ENCODE measurements at regions not wholly inside any gene's neighbourhood (a gene's known extent, or its start where the extent isn't known, plus 50 kb on each side); places are given as distances from the start of the nearest gene placed in this dataset.
"Not testable (repeated sequence)": the region's sequence is repeated elsewhere in the genome, so short reads cannot be mapped to it uniquely, and the experiment has no call there.

DNA sequence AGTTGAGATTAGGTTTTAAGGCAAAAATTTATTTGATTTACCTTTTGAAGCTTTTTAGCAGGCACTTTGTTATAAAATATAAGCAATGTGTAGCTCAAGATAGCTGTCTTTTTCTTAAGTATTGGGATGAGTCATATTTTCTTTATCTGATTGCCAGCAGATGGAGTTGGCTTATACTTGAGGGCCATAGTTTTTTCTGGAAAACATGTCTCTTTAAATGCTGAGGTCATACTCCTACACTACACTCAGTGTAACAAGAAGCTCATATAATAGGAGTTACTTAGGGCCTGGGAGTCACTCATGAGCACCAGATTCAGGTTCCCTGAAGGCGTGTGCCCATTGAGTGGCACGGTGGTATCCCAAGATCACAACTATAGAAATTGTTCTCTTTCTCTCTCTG is 579.8 kb downstream of the EDEM1 start:
- Histone ChIP-seq H3K36me3 (no peaks in the 10 kb centered on the region), H3K4me1 (no peaks in the 10 kb centered on the region), H3K9me3 (no peaks in the 10 kb centered on the region), H3K27me3 (no peaks in the 10 kb centered on the region), H3K27ac (no peak overlapping the region), H3K4me3 (no peak overlapping the region)
- intact Hi-C loops (cut with DNase I) = no loop called here
- no peak for DNase-seq
- 89 to 100% (median 93%) methylated on average over 2 of the region's 2 CpGs for WGBS, 4 donors
- TF ChIP-seq POLR2A (IDR thresholded peaks at IDR 0.05) = no peak
- TF ChIP-seq, protein P1, sequence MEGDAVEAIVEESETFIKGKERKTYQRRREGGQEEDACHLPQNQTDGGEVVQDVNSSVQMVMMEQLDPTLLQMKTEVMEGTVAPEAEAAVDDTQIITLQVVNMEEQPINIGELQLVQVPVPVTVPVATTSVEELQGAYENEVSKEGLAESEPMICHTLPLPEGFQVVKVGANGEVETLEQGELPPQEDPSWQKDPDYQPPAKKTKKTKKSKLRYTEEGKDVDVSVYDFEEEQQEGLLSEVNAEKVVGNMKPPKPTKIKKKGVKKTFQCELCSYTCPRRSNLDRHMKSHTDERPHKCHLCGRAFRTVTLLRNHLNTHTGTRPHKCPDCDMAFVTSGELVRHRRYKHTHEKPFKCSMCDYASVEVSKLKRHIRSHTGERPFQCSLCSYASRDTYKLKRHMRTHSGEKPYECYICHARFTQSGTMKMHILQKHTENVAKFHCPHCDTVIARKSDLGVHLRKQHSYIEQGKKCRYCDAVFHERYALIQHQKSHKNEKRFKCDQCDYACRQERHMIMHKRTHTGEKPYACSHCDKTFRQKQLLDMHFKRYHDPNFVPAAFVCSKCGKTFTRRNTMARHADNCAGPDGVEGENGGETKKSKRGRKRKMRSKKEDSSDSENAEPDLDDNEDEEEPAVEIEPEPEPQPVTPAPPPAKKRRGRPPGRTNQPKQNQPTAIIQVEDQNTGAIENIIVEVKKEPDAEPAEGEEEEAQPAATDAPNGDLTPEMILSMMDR (IDR thresholded peaks at IDR 0.05) = no peak
- ATAC-seq = no peak

DNA sequence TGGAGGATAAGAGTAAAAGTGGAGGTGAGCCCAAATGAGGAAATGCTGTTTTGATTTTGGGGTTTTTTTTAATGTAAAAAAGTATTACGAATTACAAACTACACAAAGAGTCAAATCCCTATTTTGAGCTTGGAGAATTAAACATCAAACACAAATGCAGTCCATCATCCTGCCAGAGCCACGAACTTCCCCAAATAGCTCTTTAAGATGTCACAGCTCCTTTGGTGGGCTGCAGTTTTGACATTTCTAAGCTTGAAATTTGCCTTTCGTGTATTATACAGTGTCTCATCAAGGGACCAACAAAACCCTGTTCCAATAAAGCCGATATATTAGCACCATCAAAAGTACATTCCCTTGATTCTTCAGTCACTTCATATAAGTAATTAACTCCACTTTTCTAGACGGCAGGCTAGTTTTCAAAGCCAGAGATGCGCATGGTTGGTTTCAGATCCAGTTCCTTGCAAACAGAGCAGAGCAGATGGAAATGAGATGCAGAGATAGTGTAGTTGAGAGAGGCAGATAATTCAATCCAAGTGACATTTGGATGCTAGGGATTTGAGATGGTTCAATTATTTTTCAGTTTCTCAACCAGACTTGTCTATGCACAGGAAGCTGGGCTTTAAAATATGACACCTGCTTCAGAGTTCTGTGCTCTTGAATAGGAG is 580.9 kb downstream of the EDEM1 start:
- Histone ChIP-seq H3K27me3 (no peaks in the 10 kb centered on the region), H3K36me3 (no peaks in the 10 kb centered on the region), H3K9me3 (no peaks in the 10 kb centered on the region), H3K4me3 (no peak overlapping the region), H3K4me1 (no peaks in the 10 kb centered on the region), H3K27ac (no peak overlapping the region)
- no peak for ATAC-seq
- intact Hi-C loops (cut with DNase I) = no loop called here
- no peak for DNase-seq
- TF ChIP-seq, protein P1 (IDR thresholded peaks at IDR 0.05) = no peak
- no peak for TF ChIP-seq POLR2A (IDR thresholded peaks at IDR 0.05)
- 74 to 81% (median 77%) methylated on average over 6 of the region's 6 CpGs for WGBS, 4 donors

DNA sequence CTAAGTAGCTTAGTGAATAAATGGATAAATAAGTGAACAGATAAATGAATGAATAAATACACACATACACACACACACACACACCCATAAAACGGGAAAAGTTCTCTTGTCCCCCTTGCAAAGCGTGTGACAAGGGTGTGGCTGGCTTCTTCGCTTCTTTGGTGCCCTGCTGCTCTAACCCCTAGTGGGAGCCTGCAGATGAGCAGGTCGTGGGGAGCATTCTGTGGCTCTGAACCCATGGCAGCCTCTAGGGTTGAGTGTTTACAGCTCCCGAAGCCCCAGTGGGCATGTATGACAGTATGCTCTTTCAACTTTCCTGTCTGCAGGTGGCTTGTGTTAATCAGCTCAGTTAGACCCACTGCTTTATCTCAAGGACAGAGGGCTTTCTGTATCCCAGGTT is 582.3 kb downstream of the EDEM1 start:
- Histone ChIP-seq H3K36me3 (no peaks in the 10 kb centered on the region), H3K9me3 (no peaks in the 10 kb centered on the region), H3K4me3 (no peak overlapping the region), H3K27me3 (no peaks in the 10 kb centered on the region), H3K4me1 (no peaks in the 10 kb centered on the region), H3K27ac (no peak overlapping the region)
- no peak for TF ChIP-seq POLR2A (IDR thresholded peaks at IDR 0.05)
- TF ChIP-seq, protein P1 (IDR thresholded peaks at IDR 0.05) = no peak
- intact Hi-C loops (cut with DNase I) = no loop called here
- 64 to 73% (median 68%) methylated on average over 5 of the region's 5 CpGs for WGBS, 4 donors
- DNase-seq = no peak
- no peak for ATAC-seq

DNA sequence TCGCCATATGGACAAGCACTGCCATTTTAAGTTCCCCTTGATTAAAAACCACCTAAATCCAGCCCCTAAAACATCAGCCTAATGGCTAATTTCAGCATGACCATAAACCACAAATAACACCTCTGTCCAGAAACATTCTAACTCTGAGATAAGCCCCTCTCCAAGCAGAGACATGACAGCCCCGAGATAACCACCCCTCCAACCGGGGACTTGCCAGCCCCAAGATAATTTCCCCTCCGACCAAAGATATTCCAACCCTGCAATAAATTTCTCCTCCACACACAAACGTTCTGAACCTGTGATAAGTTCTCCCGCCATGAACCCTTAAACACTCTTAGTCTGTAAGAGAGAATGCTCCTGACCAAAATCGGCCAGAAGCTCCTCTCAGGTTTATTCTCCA is 586.8 kb downstream of the EDEM1 start:
- H3K36me3 ChIP-seq = no peaks in the 10 kb centered on the region
- H3K27ac ChIP-seq = no peak overlapping the region
- TF ChIP-seq, protein P1 (IDR thresholded peaks at IDR 0.05) = no peak
- no peak for TF ChIP-seq POLR2A (IDR thresholded peaks at IDR 0.05)
- DNase-seq = no peak
- H3K4me1 ChIP-seq = no peaks in the 10 kb centered on the region
- H3K27me3 ChIP-seq = no peaks in the 10 kb centered on the region
- 24 to 31% (median 26%) methylated on average over 7 of the region's 7 CpGs for WGBS, 4 donors
- intact Hi-C loops (cut with DNase I) = no loop called here
- ATAC-seq = no peak
- H3K4me3 ChIP-seq = no peak overlapping the region
- H3K9me3 ChIP-seq = peaks cover 0 to 10% (median 0%) of the 10 kb centered on the region in 12 donors

DNA sequence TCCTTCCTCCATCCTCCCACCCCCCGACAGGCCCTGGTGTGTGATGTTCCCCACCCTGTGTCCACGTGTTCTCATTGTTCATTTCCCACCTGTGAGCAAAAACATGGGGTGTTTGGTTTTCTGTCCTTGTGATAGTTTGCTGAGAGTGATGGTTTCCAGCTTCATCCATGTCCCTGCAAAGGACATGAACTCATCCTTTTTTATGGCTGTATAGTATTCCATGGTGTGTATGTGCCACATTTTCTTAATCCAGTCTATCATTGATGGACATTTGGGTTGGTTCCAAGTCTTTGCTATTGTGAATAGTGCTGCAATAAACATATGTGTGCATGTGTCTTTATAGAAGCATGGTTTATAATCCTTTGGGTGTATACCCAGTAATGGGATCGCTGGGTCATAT is 587.6 kb downstream of the EDEM1 start:
- ATAC-seq; H3K27me3 ChIP-seq; H3K27ac ChIP-seq; H3K4me3 ChIP-seq; H3K9me3 ChIP-seq; H3K4me1 ChIP-seq; intact Hi-C loops (cut with DNase I); H3K36me3 ChIP-seq; DNase-seq: not testable (repeated sequence)
- 90 to 96% (median 93%) methylated on average over 3 of the region's 3 CpGs for WGBS, 4 donors
